NCI-H1092 treated with DMSO at 0.1 percent for 48 hours (cell line): ENCODE measurements at regions not wholly inside any gene's neighbourhood (a gene's known extent, or its start where the extent isn't known, plus 50 kb on each side); places are given as distances from the start of the nearest gene placed in this dataset.

Source experiments
- DNase-seq: peaks from one replicate; lab custom pipeline; 2025; lab: John Stamatoyannopoulos, UW

GRCh38 chr9:90400091-90400490, 242.5 kb downstream of the DIRAS2 start:
- DNase-seq, result no peak

GRCh38 chr9:90408659-90409058, 234.0 kb downstream of the DIRAS2 start:
- no peak for DNase-seq

GRCh38 chr9:90419221-90419851, 223.3 kb downstream of the DIRAS2 start:
- DNase-seq, result no peak

GRCh38 chr9:90420211-90420610, 222.4 kb downstream of the DIRAS2 start:
- no peak for DNase-seq

GRCh38 chr9:90420768-90421513, 221.7 kb downstream of the DIRAS2 start:
- peak; percentile 72 for DNase-seq

- peak; percentile 7 for DNase-seq
These were observed 220.8 kb downstream of the DIRAS2 start for GRCh38 chr9:90421786-90422185.

- DNase-seq, result no peak
These were observed 218.9 kb downstream of the DIRAS2 start for GRCh38 chr9:90423661-90424193.

- no peak for DNase-seq
These were observed 214.1 kb downstream of the DIRAS2 start for GRCh38 chr9:90428517-90428916.

GRCh38 chr9:90432951-90433350, 209.7 kb downstream of the DIRAS2 start:
- DNase-seq, result no peak

GRCh38 chr9:90433398-90433941, 209.2 kb downstream of the DIRAS2 start:
- DNase-seq, result no peak

GRCh38 chr9:90441814-90442213, 200.8 kb downstream of the DIRAS2 start:
- peak; percentile 12 for DNase-seq

GRCh38 chr9:90442723-90443122, 199.9 kb downstream of the DIRAS2 start:
- no peak for DNase-seq

- no peak for DNase-seq
These were observed 197.9 kb downstream of the DIRAS2 start for GRCh38 chr9:90444609-90445204.

- DNase-seq, result no peak
These were observed 197.2 kb downstream of the DIRAS2 start for GRCh38 chr9:90445391-90445790.

GRCh38 chr9:90446200-90446948, 196.2 kb downstream of the DIRAS2 start:
- DNase-seq, result no peak

GRCh38 chr9:90447773-90448172, 194.9 kb downstream of the DIRAS2 start:
- DNase-seq, result no peak

GRCh38 chr9:90449213-90449925, 193.3 kb downstream of the DIRAS2 start:
- no peak for DNase-seq

GRCh38 chr9:90451804-90452203, 190.8 kb downstream of the DIRAS2 start:
- no peak for DNase-seq

GRCh38 chr9:90455316-90455715, 187.3 kb downstream of the DIRAS2 start:
- no peak for DNase-seq

GRCh38 chr9:90457386-90458190, 185.0 kb downstream of the DIRAS2 start:
- DNase-seq, result no peak
